H1 (cell line): ENCODE measurements at regions not wholly inside any gene's neighbourhood (a gene's known extent, or its start where the extent isn't known, plus 50 kb on each side); places are given as distances from the start of the nearest gene placed in this dataset.

ENCODE experiments used
- CTCF ChIA-PET: fragments of 300-600 bp; sonication (Branson Sonifier 250); formaldehyde crosslinking; loops from one replicate; lab custom pipeline; 2021; ENCODE audit not compliant: partially characterized antibody; lab: Charles Lee
- POLR2A ChIA-PET: fragments of 300-600 bp; sonication (Branson Sonifier 250); formaldehyde crosslinking; loops from one replicate; lab custom pipeline; 2021; ENCODE audit warnings: inconsistent platforms; ENCODE audit not compliant: partially characterized antibody; lab: Charles Lee
- DNase-seq, 2 experiments: peaks; one replicate each; pipeline versions ENCODE4 v3.0.0 to v3.0.0-alpha.2; 2010 to 2022; ENCODE audit warnings: low spot score in 2 of 2, low read depth in 1 of 2, mixed read lengths in 1 of 2
- FAIRE-seq: peaks from 2 replicates; lab custom pipeline; 2011; peaks lifted over from hg19 to GRCh38; lab: Jason Lieb, UNC
- H2AFZ ChIP-seq: 2 replicates; pipeline ENCODE4 v1.8.1; 2012; ENCODE audit warnings: low read length, inconsistent platforms
- H2AK5ac ChIP-seq: 2 replicates; pipeline ENCODE4 v1.6.1; 2013; ENCODE audit warnings: low read depth, low read length
- H2BK120ac ChIP-seq: replicated peaks from 2 replicates; pipeline ENCODE3; 2013; ENCODE audit warnings: low read depth, low read length, inconsistent platforms
- H2BK12ac ChIP-seq: 2 replicates; pipeline ENCODE4 v1.6.1; 2013; ENCODE audit warnings: low read depth, low read length
- H2BK15ac ChIP-seq: 2 replicates; pipeline ENCODE4 v1.6.1; 2013; ENCODE audit warnings: low read length
- H2BK20ac ChIP-seq: 2 replicates; pipeline ENCODE4 v1.6.1; 2013; ENCODE audit warnings: low read length
- H2BK5ac ChIP-seq: 2 replicates; pipeline ENCODE4 v1.6.1; 2013; ENCODE audit warnings: low read depth, low read length
- H3K14ac ChIP-seq: 2 replicates; pipeline ENCODE4 v1.6.1; 2013; ENCODE audit warnings: inconsistent platforms; ENCODE audit not compliant: insufficient read length
- H3K18ac ChIP-seq: 2 replicates; pipeline ENCODE4 v1.6.1; 2013; ENCODE audit warnings: low read length; ENCODE audit errors: extremely low read depth
- H3K23ac ChIP-seq: 2 replicates; pipeline ENCODE4 v1.6.1; 2013; ENCODE audit warnings: inconsistent platforms; ENCODE audit not compliant: insufficient read length
- H3K23me2 ChIP-seq: 2 replicates; pipeline ENCODE4 v1.6.1; 2013; ENCODE audit warnings: low read depth, low read length
- H3K27ac ChIP-seq: 2 replicates; pipeline ENCODE4 v1.6.1; 2011; ENCODE audit warnings: low read depth, low read length, inconsistent platforms
- H3K27me3 ChIP-seq, 4 experiments: replicated peaks in 1 of 4; 1 replicate in 1 of 4; 2 replicates in 3 of 4; pipeline versions ENCODE4 v1.6.1 to v1.8.1; 2011 to 2013; ENCODE audit warnings: low read length in 3 of 4, mild to moderate bottlenecking in 3 of 4, inconsistent platforms in 2 of 4, mixed read lengths in 2 of 4, moderate library complexity in 1 of 4; ENCODE audit not compliant: control insufficient read depth in 3 of 4, insufficient read depth in 3 of 4; ENCODE audit errors: extremely low read depth in 1 of 4
- H3K36me3 ChIP-seq, 4 experiments: 2 replicates each; pipeline versions ENCODE4 v1.6.1 to v1.8.1; 2011 to 2013; ENCODE audit warnings: mild to moderate bottlenecking in 4 of 4, low read length in 3 of 4, moderate library complexity in 2 of 4, control low read depth in 1 of 4, inconsistent platforms in 1 of 4; ENCODE audit not compliant: insufficient read depth in 4 of 4, control insufficient read depth in 2 of 4
- H3K4ac ChIP-seq: replicated peaks from 2 replicates; pipeline ENCODE3; 2013; ENCODE audit warnings: low read length, low read depth, mixed read lengths, inconsistent platforms; ENCODE audit not compliant: insufficient read length
- H3K4me1 ChIP-seq, 4 experiments: replicated peaks in 1 of 4; 1 replicate in 1 of 4; 2 replicates in 3 of 4; pipeline versions ENCODE4 v1.6.1 to v1.8.1; 2011 to 2013; ENCODE audit warnings: low read length in 3 of 4, inconsistent platforms in 2 of 4, mixed read lengths in 1 of 4; ENCODE audit not compliant: insufficient read depth in 4 of 4, control insufficient read depth in 3 of 4
- H3K4me2 ChIP-seq, 2 experiments: 2 replicates each; pipeline versions ENCODE4 v1.6.1 to v1.8.1; 2011 to 2013; ENCODE audit warnings: low read depth in 2 of 2, low read length in 2 of 2, control low read depth in 1 of 2, inconsistent platforms in 1 of 2, mild to moderate bottlenecking in 1 of 2; ENCODE audit not compliant: insufficient read depth in 1 of 2
- H3K4me3 ChIP-seq, 4 experiments: fragments of 200-600, 300-600 bp in 1 of 4; sonication (generic), shearing (Covaris generic), sonication (Bioruptor Twin) in 1 of 4; 2 replicates each; pipeline versions ENCODE4 v1.5.1 to v1.8.1; 2011 to 2016; ENCODE audit warnings: low read length in 4 of 4, low read depth in 3 of 4, control low read depth in 2 of 4, inconsistent platforms in 2 of 4, mild to moderate bottlenecking in 2 of 4, mixed read lengths in 1 of 4, moderate library complexity in 1 of 4; ENCODE audit not compliant: insufficient read depth in 2 of 4; ENCODE audit errors: extremely low read depth in 1 of 4
- H3K56ac ChIP-seq: replicated peaks from 2 replicates; pipeline ENCODE3; 2013; ENCODE audit warnings: low read depth, mild to moderate bottlenecking, mixed read lengths, low read length, inconsistent platforms; ENCODE audit not compliant: insufficient read length
- H3K79me1 ChIP-seq: 2 replicates; pipeline ENCODE4 v1.6.1; 2013; ENCODE audit warnings: low read depth, low read length, control low read depth
- H3K79me2 ChIP-seq, 2 experiments: 2 replicates each; pipeline versions ENCODE4 v1.6.1 to v1.8.1; 2012 to 2013; ENCODE audit warnings: low read length in 2 of 2, mild to moderate bottlenecking in 2 of 2, inconsistent platforms in 1 of 2; ENCODE audit not compliant: insufficient read depth in 2 of 2, control insufficient read depth in 1 of 2
- H3K9ac ChIP-seq, 4 experiments: replicated peaks in 1 of 4; 1 replicate in 1 of 4; 2 replicates in 3 of 4; pipeline versions ENCODE4 v1.6.1 to v1.8.1; 2011 to 2013; ENCODE audit warnings: low read depth in 3 of 4, low read length in 3 of 4, control low read depth in 2 of 4, mild to moderate bottlenecking in 2 of 4, moderate library complexity in 2 of 4, inconsistent platforms in 1 of 4; ENCODE audit errors: extremely low read depth in 1 of 4
- H3K9me3 ChIP-seq, 2 experiments: 2 replicates each; pipeline versions ENCODE4 v1.6.1 to v1.8.1; 2012 to 2013; ENCODE audit warnings: mild to moderate bottlenecking in 2 of 2, moderate library complexity in 2 of 2, control low read depth in 1 of 2, inconsistent platforms in 1 of 2, low read depth in 1 of 2, low read length in 1 of 2, mixed read lengths in 1 of 2; ENCODE audit not compliant: insufficient read depth in 2 of 2
- H4K20me1 ChIP-seq, 2 experiments: replicated peaks in 1 of 2; 2 replicates each; pipeline versions ENCODE3 to v1.8.1; 2011 to 2013; ENCODE audit warnings: inconsistent platforms in 2 of 2, low read length in 2 of 2, mild to moderate bottlenecking in 1 of 2; ENCODE audit not compliant: insufficient read depth in 2 of 2, control insufficient read depth in 1 of 2
- H4K5ac ChIP-seq: 2 replicates; pipeline ENCODE4 v1.6.1; 2013; ENCODE audit warnings: low read length, low read depth, mixed read lengths, inconsistent platforms; ENCODE audit not compliant: insufficient read length
- H4K8ac ChIP-seq: 2 replicates; pipeline ENCODE4 v1.8.0; 2013; ENCODE audit warnings: mild to moderate bottlenecking, moderate library complexity, low read length, inconsistent platforms; ENCODE audit not compliant: insufficient read depth; ENCODE audit errors: extremely low read depth
- H4K91ac ChIP-seq: replicated peaks from 2 replicates; pipeline ENCODE3; 2013; ENCODE audit warnings: low read length, mixed read lengths, inconsistent platforms; ENCODE audit not compliant: insufficient read length
- ATF2 ChIP-seq: IDR thresholded peaks from 2 replicates; pipeline ENCODE4 v1.6.1; 2012; ENCODE audit warnings: low read length, inconsistent platforms
- BACH1 ChIP-seq: IDR thresholded peaks from 2 replicates; pipeline ENCODE4 v1.6.1; 2012; ENCODE audit warnings: low read length, improper control_type of control experiment
- CREB1 ChIP-seq: IDR thresholded peaks from 2 replicates; pipeline ENCODE4 v1.6.1; 2012; ENCODE audit warnings: inconsistent platforms
- CTBP2 ChIP-seq: IDR thresholded peaks from 2 replicates; pipeline ENCODE4 v1.7.0; 2011; ENCODE audit warnings: borderline replicate concordance, mild to moderate bottlenecking, moderate library complexity, mixed read lengths, low read length; ENCODE audit not compliant: insufficient read depth, insufficient read length
- HDAC2 ChIP-seq, 2 experiments: fragments of 300-600 bp in 1 of 2; sonication (generic) in 1 of 2; IDR thresholded peaks; 2 replicates each; pipeline ENCODE4 v1.6.1; 2011 to 2012; ENCODE audit warnings: low read depth in 2 of 2, low read length in 2 of 2, mild to moderate bottlenecking in 2 of 2, moderate library complexity in 2 of 2, borderline replicate concordance in 1 of 2, inconsistent platforms in 1 of 2
- JUN ChIP-seq: IDR thresholded peaks from 2 replicates; pipeline ENCODE4 v1.6.1; 2011; ENCODE audit warnings: low read depth, mild to moderate bottlenecking, improper control_type of control experiment, low read length
- KDM5A ChIP-seq: fragments of 200-600 bp; IDR thresholded peaks from 2 replicates; pipeline ENCODE4 v1.7.1; 2012; ENCODE audit warnings: mild to moderate bottlenecking, low read length, inconsistent platforms, mixed read lengths
- NANOG ChIP-seq: IDR thresholded peaks from 2 replicates; pipeline ENCODE4 v1.6.1; 2011; ENCODE audit warnings: low read length, low read depth, mild to moderate bottlenecking, inconsistent platforms; ENCODE audit not compliant: insufficient read depth, poor library complexity, severe bottlenecking
- RAD21 ChIP-seq, 2 experiments: IDR thresholded peaks in 1 of 2; conservative IDR thresholded peaks in 1 of 2; 2 replicates each; pipeline ENCODE4 v1.6.1; 2011; ENCODE audit warnings: low read depth in 2 of 2, low read length in 2 of 2, improper control_type of control experiment in 1 of 2, inconsistent platforms in 1 of 2, mild to moderate bottlenecking in 1 of 2, moderate library complexity in 1 of 2
- RBBP5 ChIP-seq: IDR thresholded peaks from 2 replicates; pipeline ENCODE4 v1.7.1; 2012; ENCODE audit warnings: low read depth, mild to moderate bottlenecking, inconsistent platforms, low read length, moderate library complexity, borderline replicate concordance
- RFX5 ChIP-seq: IDR thresholded peaks from 2 replicates; pipeline ENCODE4 v1.6.1; 2011; ENCODE audit warnings: low read depth, low read length, improper control_type of control experiment, borderline replicate concordance
- SRF ChIP-seq: IDR thresholded peaks from 2 replicates; pipeline ENCODE4 v1.6.1; 2011; ENCODE audit warnings: mild to moderate bottlenecking, low read depth, low read length, moderate library complexity
- TAF1 ChIP-seq: IDR thresholded peaks from 2 replicates; pipeline ENCODE4 v1.6.1; 2011; ENCODE audit warnings: mild to moderate bottlenecking, low read depth, low read length
- TCF12 ChIP-seq: IDR thresholded peaks from 2 replicates; pipeline ENCODE4 v1.6.1; 2011; ENCODE audit warnings: low read depth, mild to moderate bottlenecking, low read length

GRCh38 chr11:127815331-127815730 is 772.0 kb downstream of the ETS1 start:
- Histone ChIP-seq H3K18ac (no peak overlapping the region), H2BK15ac (no peak overlapping the region), H2AK5ac (no peak overlapping the region), H3K36me3 (no peaks in the 10 kb centered on the region), H4K91ac (no peak overlapping the region), H3K4me3 (no peak overlapping the region), H2BK120ac (no peak overlapping the region), H3K4me2 (no peak overlapping the region), H3K9me3 (no peaks in the 10 kb centered on the region), H3K9ac (no peak overlapping the region), H3K79me1 (no peaks in the 10 kb centered on the region), H2BK5ac (no peak overlapping the region), H3K4me1 (no peaks in the 10 kb centered on the region), H4K5ac (no peak overlapping the region), H3K79me2 (no peaks in the 10 kb centered on the region), H3K14ac (no peak overlapping the region), H2BK20ac (no peak overlapping the region), H3K23me2 (no peaks in the 10 kb centered on the region), H3K56ac (no peak overlapping the region), H3K27ac (no peak overlapping the region), H3K4ac (no peak overlapping the region), H4K8ac (no peak overlapping the region), H4K20me1 (no peaks in the 10 kb centered on the region), H2AFZ (no peak overlapping the region; the same call in 1 of the 2 replicates), H3K23ac (no peak overlapping the region), H3K27me3 (no peaks in the 10 kb centered on the region), H2BK12ac (no peak overlapping the region)
- no peak for FAIRE-seq
- CTCF ChIA-PET = interaction anchor here (1.1 to 1.7 kb wide), 4 partner anchors 11 to 344 kb away, joined by 3 to 5 read pairs (median 4); no protein-coding TSS in a partner anchor
- no peak for DNase-seq
- POLR2A ChIA-PET = no interaction called here
- no peak for TF ChIP-seq ATF2
- TF ChIP-seq RAD21 (IDR thresholded peaks at IDR 0.05 in 1 of 2, conservative IDR thresholded peaks at IDR 0.05 in 1 of 2; ENCODE audit: low read depth in 2 of 2, low read length in 2 of 2) = no peak
- TF ChIP-seq CTBP2 = no peak
- no peak for TF ChIP-seq BACH1
- no peak for TF ChIP-seq NANOG
- TF ChIP-seq TCF12 = no peak
- TF ChIP-seq KDM5A = no peak
- no peak for TF ChIP-seq HDAC2 (IDR thresholded peaks at IDR 0.05; ENCODE audit: borderline replicate concordance in 1 of 2, low read depth in 2 of 2, low read length in 2 of 2)
- TF ChIP-seq CREB1 = no peak
- TF ChIP-seq RBBP5 = no peak
- no peak for TF ChIP-seq TAF1
- no peak for TF ChIP-seq JUN
- no peak for TF ChIP-seq SRF
- no peak for TF ChIP-seq RFX5
